HG03439 (cell line): ENCODE measurements at regions not wholly inside any gene's neighbourhood (a gene's known extent, or its start where the extent isn't known, plus 50 kb on each side); places are given as distances from the start of the nearest gene placed in this dataset.

Experiments
- ATAC-seq: cut with Tn5 transposase; IDR thresholded peaks from one replicate; pipeline ENCODE4 v1.9.1; 2021; ENCODE audit warnings: mild to moderate bottlenecking, moderate library complexity; ENCODE audit not compliant: unreplicated experiment

DNA sequence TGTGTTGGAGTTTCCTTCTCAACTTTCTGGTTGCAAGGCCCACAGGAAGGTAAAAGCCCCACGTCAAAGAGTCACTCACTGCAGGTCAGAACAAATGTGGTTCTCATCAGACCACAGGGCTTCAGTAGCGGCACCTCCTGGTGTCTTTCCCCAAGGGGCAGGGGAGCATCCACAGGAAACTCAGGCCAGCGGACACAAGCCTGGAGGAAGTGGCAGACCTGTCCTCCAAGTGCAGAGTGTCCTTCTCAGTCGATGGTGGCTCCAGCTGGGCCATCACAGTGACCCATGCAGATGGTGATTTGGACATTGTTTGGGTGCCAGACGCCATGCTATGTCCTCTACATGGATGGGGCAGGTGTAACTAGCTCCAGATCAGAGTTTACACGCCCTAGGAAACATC, 84.9 kb downstream of the ACKR3 start:
- ATAC-seq, result no peak

DNA sequence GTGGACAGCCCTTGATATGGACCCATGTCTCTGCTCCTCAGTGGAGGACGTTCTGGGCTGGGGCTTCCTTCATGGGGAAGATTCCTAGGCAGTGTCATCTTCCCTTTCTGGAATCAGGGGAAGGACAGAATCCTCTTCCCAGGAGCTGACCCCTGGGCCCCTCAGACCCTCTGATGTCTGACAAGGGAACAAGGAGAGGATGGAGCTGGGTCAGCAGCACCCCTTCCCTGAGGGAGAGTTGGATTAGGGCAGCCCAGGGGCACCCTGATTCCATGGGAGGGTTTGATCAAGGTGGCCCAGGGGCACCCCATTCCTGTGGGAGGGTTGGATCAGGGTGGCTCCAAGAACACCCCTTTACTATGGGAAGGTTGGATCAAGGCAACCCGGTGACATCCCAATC, 86.5 kb downstream of the ACKR3 start:
- ATAC-seq, result no peak

DNA sequence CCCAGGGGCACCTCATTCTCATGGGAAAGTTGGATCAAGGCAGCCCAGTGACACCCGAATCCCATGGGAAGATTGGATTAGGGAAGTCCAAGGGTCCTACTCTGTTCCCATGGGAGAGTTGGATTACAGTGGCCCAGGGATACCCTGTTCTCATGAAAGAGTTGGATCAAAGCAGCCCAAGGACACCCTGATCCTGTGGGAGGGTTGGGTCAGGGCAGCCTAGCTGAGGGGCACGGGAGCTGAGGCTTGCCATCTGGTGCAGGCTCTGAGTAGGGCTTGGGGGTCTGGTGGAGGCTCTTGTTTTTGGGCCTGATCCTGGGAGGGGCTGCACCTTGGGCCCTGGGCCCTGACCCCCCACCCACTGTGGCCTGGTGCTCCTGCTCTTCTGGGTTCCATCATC, 87.1 kb downstream of the ACKR3 start:
- no peak for ATAC-seq

DNA sequence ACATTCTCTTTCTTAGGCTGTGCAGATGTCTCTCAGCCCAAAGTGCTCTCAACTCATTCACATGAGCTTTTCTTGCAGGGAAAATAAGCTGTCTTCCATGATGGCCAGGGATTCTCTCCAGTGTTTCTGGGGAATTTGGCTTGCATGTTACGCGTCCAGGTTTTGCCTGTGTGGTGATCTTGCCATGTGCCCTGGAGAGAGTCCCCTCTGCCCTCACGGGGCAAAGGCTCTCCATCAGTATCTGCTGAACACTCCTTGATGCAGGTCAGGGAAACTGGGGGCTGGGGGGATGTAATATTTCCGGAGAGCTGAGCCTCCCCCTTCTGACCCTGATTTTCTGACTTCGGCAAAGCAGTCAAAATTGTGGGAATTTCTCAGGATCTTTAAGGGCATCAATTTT, 87.6 kb downstream of the ACKR3 start:
- no peak for ATAC-seq

DNA sequence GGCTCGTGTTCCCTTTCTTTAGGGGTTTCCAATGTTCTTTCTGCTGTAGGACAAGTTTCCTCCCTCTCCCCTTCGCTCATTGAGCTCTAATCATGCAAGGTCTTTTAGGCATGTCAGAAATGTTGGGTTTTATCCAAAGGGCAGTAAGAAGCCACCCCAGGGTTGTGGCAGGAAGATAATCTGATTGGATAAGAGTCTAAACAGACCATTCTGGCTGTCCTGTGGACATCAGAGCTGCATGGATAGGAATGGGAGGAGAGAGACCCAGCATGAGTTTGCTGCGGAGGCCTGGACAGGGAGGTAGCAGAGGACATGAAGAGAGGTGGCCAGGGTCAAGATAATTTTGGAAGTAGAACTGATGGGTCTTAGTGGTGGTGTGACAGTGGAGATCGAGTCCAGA, 88.2 kb downstream of the ACKR3 start:
- ATAC-seq, result no peak

DNA sequence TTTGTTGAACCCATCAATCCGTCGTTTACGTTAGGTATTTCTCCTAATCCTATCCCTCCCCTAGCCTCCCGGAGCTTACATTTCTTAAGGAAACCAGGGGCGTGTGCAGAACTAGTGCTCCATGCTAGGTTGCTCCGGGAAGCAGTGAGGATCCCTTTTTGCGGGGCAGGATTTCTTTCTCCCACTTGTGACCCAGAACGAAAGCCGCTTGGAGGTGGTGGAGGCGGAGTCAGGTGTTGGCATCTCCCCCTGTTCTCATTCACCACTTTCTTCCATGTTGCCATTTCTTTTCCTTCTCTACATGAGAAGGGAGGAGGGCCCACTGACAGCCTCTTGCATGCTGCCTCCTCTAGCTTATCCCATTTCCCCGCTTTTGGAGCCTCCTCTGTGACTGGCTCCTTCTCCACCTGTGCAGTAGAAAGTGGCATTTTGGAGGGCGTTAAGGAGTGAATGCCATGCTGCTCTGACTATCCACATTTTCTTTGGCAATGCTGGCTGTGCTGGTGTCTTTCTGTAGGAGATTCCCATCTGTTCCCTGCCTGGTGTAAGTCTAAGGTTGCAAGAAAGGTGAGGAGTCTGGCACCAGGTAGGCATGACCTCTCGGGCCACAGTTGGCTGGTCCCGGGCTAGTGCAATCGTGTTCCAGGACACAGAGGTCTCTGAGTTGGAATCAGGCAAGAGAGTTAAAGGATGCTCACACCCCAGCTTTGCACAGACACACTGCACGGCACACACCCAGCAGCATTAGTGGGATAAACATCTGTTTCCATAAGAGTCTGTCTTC, 89.5 kb downstream of the ACKR3 start:
- no peak for ATAC-seq

DNA sequence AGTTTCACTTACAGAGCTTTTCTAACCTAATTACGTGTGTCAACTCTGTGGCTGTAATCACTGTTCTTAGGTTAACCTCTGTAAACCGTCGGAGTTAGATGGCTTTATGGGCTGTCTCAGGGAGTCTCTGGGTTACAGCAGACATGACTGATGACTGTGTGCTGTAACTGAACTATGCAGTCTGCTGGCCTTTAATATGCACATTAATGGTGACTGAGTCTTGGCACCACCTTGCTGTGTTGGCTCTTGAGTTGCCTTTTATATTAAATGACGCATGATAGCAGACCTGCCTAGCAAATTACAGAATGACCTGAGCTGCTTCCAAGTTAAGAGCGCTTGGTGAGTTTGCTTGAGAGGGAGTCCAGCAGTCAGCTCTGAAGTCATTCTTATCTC, 90.1 kb downstream of the ACKR3 start:
- ATAC-seq, result no peak

DNA sequence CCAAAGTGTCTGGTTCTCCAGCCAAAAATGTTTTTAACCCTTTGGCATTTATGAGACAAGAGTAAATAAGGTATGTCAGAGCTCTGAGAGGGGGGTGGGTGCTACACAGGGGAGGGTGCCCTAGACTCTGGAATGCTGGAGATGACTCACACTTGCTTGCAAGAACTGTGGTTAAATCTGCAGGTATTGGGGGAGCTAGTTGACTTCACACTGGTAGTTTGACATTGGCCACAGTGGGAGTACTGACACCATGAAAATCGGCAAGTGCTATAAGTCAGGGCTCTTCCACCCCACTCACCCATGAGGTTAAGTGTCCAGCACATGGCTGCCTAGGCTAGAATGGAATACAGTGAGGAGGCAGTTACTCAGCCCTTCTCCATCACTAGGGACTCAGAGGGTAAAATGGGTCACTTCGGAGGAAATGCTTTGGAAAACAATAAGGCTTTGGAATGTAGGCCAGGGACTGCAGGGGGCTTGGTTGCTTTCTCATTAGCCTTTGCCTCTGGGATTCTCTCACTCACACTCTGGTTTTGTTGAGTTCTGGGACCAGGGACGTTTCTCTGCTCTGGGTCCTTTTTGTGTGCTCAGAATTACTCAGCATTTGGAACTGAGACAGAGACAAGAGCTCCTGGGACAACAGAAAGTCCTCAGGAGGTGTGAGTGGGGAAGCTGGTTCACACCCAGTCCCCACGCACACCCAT, 91.6 kb downstream of the ACKR3 start:
- no peak for ATAC-seq

DNA sequence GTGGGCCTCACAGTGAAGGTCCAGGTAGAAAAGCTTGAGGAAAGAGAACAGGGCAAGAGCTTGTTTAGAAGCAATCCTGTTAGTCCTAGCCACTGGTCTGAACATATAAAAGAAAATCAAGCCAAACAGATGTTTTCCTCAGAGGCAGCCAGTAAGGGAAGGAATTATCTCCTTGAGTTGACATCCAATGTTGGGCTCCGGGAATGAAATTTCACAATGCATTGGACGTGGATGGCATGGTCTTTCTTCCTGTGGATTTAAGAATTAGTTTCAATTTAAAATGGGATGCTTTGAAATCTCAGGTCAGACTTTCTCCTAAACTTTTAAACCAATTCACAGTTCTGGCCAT, 92.1 kb downstream of the ACKR3 start:
- ATAC-seq, result no peak

DNA sequence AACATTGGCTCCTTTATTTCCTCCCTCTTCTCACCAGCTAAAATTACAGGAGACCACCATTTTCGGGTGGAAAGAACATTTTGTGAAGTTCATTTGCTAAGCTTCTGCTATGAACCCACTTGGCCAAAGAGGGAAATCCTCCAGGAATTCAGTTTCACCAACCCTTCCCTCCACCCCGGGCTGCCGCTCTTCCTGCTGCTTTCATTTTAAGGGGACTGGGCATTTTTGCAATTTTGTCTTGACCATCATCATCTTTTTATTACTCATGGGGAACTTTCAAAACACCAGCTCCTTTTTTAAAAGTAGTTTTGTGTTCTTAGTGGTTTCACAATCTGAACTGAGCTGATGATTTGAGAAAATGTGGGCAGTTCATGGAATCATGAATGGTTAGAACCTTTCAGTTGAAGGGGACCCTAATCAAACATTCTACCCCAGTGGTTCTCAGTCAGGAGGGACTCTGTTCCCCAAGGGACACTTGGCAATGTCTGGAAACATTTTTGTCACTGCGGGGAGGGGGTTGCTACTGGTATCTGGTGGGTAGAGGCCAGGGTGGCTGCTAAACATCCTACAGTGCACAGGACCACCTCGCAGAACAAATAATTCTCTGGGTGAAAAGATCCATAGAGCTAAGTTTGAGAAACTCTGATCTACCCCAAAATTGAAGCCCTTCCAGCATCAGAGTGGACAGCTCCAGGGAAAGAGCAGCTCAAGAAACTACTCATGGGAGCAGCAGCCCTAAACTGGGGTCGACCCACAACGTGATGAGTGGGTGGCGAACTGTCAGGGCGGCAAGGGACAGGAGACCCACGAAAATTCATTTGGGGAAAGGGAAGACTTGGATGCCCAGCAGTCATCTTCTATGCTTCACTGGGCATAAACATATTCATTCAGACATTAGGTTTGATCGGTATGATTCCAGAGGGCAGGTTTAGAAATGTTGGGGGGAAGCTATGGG, 92.9 kb downstream of the ACKR3 start:
- ATAC-seq, result no peak

DNA sequence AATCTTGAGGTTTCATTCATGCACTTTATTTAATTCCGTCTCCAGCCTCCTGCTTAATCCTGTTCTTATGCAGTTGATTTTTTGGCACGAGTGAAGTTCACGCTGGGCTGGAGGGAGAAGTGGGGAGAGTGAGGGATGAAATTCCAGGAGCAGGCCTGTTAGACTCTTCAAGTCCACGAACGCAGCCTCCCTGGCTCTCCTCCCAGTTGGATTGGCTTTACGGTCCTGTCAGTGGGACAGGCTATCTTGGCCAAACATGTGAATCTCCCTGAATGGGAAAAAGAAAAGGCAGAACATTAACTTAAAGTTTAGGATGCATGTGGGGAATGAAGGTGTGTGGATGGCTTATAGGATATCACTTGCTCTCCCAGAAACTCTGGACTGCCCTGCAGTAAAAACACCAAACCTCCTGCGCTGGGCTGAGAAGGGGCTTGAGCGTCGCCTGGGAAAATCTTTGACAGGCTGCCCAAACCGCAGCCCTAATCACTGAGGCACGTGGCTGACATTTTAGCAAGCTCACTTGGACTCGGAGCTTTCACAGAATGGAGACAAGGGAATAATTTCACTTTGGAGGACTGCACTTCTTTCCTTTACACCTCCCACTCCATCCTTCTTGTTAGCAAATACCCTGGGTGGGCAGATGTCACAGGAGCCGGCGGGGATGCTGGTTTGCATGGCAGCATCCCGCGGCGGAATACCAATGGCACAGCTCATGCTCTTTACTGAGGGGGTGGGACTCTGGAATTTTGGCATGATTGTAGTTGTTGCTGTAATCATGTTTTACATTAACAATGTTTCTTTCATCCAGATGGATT, 93.9 kb downstream of the ACKR3 start:
- ATAC-seq, result no peak

DNA sequence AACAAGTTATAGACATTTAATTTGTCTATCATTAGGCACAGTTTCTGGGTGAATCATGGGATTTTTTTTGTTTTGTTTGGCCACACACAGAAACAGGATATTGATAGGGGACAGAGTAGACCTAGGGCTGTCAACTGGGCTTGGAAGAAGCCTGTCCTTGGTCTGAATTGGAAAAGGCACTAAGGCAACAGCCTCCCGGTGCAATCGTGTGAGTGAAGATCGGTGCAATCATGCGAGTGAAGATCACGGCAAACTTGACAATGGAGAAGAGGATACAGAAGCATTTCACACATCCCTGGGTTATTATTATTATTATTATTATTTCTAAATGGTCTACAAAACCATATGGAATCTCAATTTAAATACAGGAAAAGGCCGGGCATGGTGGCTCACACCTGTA, 94.5 kb downstream of the ACKR3 start:
- no peak for ATAC-seq

DNA sequence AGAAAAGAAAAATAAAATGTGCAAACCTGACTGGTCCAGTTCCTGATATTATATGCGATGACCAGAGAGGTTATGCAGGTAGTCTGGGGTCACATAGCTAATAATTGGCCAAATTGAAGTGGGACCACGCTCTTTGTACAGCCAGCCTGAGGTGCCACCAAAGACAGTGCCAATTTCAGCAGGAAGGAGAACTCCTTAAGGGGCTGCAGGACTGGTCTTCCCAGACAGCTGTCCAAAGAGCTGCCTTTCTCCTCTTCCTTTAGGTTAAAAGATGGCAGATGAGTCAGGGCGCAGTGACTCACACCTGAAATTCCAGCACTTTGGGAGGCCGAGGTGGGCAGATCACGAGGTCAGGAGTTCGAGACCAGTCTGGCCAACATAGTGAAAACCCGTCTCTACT, 95.5 kb downstream of the ACKR3 start:
- no peak for ATAC-seq

DNA sequence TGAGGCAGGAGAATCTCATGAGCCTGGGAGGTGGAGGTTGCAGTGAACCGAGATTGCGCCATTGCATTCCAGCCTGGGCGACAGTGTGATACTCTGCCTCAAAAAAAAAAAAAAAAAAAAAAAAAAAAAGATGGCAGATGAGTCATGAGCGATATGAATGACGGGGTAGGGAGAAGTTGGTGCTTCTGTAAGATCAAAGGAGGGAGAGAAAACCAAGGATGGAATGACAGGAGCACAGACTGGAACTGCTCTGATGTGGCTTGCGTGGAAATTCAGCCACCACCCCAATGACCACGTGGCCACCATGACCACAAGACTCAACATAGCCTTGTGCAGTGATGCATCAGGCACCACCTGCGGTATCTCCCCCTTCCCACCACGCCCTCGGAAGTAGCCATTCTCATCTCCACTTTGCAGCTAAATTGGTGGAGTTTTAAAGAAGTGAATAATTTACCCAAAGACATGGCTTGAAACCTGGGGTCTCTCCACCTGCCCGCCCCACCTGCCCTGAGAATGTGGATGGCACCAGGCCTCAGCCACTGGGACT, 96.0 kb downstream of the ACKR3 start:
- ATAC-seq, result no peak

DNA sequence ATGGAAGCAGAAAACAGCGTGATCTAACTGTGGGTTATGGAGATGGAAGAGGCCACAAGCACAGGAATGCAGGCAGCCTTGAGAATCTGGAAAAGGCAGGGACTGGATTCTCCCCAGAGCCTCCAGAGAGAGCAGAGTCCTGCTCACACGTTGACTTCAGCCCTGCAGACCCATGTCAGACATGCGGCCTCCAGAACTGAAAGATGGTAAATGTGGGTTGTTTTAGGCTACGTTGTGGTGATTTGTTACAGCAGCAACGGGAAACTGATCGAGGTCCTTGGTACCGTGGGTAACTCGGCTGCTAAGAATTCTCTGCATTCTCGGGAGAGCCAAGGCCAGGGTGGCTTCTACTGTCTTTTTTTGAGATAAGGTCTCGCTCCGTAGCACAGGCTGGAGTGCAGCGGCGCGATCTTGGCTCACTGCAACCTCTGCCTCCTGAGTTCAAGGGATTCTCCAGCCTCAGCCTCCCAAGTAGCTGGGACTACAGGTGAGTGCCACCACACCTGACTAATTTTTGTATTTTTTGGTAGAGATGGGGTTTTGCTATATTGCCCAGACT, 97.1 kb downstream of the ACKR3 start:
- ATAC-seq, result no peak

DNA sequence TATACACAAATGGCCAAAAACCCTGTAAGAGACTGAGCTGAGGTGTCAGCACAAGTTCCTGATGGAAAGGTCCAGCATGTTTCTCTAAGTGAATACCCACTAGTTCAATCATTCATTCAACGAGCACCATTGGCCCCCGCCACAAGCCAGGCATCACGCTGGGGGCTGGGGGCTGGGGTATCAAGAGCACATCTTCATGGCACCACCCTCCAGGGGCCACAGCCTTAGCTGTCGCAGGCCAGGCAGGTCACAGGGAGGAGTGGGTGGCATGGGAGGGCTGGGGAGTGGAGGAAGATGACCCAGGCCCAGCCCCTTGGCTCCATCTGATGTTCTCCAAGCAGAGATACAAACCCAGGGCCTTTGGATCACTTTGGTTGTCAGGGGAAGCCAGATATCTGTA, 97.9 kb downstream of the ACKR3 start:
- no peak for ATAC-seq

DNA sequence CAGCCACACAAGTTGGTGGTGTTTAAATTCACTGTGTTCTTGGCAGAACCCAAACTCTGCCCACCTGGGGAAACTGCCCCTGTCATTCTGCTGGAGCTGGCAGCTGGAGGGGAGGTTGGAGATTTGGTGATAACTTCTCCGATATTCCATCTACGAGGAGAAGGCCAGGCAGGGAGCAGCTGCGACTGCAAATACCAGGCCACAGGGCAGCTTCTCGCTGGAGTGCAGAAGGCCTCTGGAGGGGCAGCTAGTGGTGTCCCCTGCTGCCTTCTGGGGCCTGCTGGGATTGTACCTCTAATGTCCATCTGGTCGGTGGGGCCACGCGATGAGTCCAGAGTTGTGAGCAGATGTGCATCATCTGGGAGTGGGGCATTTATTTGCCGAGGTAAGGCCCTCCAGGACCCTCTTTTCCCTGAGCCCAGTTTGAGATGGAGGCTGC, 98.9 kb downstream of the ACKR3 start:
- no peak for ATAC-seq

DNA sequence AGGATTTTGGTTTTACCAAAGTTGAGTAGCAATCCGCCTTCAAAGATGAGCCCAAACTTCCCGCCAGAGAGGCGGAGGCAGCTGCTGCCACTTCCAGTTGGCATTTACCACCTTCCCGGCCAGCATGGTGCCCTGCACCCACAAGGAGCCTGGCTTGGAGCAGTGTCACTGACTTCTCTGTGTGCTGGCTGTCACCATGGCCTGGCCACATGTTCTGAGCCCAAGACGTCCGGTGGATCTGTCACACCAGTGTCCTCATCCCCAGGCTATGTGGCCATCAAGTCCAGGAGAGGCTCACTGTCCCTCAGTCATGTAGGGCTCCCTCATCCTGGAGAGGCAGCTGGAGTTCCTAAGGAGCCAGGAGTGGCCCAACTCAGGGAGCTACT, 100.6 kb downstream of the ACKR3 start:
- no peak for ATAC-seq

DNA sequence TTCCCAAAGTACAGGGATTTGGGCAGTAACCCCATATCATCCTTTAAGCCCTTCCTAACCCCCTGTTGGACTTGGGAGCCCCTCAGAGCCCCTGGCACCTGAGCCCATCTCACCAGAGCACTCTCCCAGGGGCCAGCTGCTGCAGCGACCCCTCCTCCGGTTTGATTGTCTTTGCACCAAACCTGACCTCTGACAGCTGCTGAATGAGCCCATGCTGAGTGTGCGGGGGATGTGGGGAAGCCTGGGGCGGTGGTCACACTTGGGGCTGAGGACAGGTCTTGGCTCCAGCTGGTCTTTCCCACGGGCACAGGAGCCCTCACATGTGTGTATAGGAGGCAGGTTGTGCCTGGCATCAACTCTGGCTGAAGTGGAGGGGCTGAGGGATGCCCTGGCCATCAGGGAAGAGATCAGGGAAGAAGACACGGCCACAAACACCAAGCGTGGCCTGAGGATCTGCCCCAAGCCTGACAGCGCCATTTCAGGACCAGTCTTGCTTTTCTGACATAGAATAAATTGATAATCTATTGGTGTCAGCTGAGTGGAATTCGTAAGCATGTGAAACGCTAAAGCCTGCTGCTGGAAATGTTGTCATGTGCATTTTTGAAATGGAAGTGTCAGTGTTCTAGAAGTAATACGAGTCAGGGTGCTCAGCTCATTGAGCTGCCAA, 102.4 kb downstream of the ACKR3 start:
- ATAC-seq, result no peak

DNA sequence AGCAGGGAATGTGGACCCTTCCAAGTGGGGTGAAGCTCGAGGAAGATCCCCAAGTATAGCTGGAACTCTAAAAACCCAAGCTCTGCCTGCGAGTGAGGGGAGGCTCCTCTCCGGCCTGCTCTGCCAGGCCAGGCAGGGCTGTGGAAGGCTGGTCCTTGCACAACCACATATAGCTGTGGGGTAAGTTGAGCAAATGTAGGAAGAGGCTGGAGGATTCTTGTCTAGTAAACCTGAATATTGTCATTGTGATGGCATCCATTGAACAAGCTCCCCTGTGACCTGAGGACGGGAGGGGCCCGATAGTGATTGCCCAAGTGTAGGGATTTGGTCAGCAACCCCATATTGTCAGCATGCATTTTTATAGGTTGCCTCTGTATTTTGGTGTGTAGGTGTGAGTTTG, 103.0 kb downstream of the ACKR3 start:
- ATAC-seq, result no peak
